HG02588 (cell line): ENCODE measurements at regions not wholly inside any gene's neighbourhood (a gene's known extent, or its start where the extent isn't known, plus 50 kb on each side); places are given as distances from the start of the nearest gene placed in this dataset.

Experiments
- ATAC-seq: cut with Tn5 transposase; IDR thresholded peaks from one replicate; pipeline ENCODE4 v1.9.1; 2021; ENCODE audit warnings: mild to moderate bottlenecking, moderate library complexity; ENCODE audit not compliant: unreplicated experiment

GRCh38 chr4:123259676-123260646 lies 136.6 kb upstream of the SPRY1 start:
- ATAC-seq = no peak

DNA sequence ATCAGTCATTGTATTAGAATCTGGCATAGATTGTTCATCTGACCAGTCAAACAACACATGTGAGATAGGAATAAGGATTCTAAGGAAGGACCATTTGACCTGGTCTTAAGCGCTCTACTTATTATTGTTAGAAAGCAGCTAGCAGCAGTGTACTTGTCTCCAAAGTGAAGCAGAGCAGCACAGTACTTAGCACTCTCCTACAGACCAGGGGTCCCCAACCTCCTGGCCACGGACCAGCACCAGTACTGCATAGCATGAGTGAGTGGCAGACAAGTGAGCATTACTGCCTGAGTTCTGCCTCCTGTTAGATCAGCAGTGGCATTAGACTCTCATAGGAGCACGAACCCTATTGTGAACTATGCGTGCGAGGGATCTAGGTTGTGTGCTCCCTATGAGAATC lies 135.9 kb upstream of the SPRY1 start:
- ATAC-seq = no peak

DNA sequence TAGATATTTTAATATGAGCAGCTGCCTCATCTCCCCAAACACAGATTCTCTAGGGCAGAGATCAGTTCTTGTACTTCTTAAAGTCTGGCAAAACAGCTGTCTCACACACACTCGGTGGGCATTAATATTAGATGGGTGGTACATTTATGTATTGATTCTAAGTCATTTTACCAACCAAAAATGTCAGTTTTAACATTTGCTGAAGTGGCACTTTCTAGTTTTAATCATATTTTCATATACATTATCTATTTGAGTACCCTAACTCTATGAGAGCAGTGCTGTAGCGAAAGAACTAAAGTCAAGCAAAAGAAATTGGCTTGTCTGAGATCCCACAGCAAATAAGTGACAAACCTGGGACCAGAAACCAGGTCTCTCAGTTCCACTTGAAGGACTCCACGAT lies 134.5 kb upstream of the SPRY1 start:
- ATAC-seq = no peak

DNA sequence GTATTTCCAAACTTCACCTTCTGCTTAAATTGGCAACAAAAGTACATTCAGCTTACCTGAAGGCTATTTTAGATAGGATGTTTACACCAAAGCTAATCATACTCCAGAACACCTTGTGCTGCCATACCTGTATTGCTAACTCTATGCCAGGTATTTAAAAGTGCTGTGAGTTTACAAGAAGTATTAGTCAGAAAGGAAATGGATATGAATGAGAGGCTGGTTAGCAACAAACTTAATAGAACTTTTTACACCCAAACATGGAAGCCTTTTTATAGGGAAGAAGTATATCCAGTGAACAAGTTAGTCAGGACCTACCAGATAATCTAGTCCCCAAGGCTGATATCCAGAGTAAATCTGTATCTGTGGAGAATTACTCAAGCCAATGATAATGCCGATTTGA lies 131.2 kb upstream of the SPRY1 start:
- ATAC-seq = no peak

DNA sequence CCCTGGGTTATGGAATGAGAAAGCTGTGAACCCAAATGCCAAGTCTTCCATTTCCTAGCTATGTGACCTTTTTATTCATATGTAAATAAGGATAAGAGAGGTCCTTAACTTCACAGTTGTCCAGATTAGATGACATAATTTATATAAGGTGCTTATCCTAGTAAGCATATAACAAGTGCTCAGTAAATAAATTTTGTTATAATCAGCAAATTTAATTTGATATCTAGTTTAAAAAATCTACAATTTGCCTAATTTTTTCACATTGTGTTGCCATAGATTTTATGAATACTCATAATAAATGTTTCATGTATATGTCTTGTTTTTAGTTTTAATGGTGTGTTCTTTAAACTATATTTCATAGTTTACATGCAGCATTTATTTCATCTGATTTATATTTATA lies 130.4 kb upstream of the SPRY1 start:
- ATAC-seq = no peak

GRCh38 chr4:123278755-123279154 lies 117.8 kb upstream of the SPRY1 start:
- ATAC-seq = no peak

DNA sequence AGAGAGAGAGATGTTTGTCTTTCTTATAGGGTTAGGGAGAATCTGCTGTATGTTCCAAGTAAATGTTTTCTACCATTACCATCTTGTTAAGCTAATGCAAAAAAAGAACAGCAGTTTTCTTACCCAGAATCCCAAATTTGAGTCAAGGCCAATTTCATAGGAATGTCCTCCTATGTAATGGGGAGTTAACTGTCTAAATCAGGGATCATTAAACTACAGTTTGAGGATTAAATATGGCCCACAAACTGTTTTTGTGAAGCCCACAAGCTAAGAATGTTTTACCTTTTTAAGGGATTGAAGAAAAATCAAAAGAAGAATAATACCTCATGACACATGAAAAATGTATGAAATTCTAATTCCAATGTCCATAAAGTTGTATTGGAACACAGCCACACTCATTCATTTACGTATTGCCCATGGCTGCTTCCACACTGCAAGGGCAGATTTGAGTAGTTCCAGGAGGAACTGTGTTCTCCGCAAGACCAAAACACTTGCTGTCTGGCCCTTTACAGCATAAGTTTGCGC lies 113.2 kb upstream of the SPRY1 start:
- ATAC-seq = no peak

DNA sequence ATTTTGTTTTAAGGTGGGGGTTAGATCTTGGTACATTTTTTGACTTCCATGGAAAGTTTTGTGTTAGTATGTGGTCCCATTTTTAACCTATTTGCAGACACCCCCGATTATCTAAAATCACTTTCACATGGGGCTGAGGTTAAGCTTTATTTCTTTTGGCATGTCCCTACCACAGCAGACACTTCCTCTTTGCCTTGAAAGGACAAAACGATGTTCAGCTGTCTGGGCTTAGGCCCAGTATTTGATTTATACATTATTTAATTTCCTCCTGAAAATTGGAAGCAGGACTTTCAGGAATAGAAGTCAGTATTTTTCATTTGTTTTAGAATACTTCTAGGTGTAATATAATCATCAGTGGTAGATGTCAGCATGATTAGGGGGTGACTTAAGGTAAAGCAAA lies 112.4 kb upstream of the SPRY1 start:
- no peak for ATAC-seq

- ATAC-seq = no peak
Measured at GRCh38 chr4:123286903-123287466, 109.6 kb upstream of the SPRY1 start.

DNA sequence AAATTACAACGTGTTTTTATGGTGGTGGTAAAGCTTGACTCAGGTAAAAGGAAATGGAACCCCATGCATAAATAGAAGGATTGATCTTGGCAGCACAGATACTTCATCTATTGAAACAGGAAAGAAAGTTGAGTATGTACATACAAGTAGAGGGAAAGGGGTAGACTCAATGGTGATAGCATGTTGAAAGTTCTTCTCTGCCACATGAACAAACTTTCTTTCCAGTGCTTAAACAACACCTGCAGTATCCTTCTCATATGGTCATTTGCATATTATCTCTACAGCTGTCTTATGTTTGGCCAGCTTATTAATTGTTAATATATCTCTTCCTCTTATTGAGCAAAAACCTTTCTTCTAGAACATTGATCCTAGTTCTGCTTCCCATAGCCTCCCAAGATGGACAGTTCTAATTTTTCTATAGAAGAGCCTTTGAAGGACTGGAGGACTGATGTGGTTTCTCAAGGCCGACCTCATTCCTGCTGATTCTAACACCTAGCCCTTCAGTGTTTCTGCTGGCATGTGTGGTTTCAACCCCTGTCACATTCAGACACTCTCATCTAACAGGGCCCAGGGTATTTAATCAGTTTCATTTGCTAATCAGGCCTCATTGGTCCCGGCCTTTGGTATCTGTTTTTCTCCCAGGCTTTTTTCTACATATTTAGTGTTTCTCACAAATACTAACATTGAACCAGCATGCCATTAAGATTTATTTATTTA lies 108.1 kb upstream of the SPRY1 start:
- no peak for ATAC-seq

DNA sequence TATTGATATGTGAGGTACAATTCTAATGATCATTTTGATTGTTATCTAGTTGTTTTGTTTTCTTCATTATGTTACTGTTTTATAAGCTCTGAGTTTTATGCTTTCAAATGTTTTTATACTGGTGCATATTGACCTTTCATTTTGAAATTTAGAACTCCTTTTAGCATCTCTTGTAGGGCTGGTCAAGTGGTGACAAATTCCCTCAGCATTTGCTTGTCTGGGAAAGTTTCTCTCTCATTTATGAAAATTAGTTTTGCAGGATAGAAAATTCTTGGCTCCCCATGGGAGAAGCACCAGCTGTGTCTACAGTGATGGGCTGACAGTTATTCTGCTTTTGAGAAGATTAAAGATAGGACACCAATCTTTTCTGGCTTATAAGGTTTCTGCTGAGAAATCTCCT lies 105.3 kb upstream of the SPRY1 start:
- ATAC-seq = no peak

GRCh38 chr4:123297836-123298235 lies 98.8 kb upstream of the SPRY1 start:
- ATAC-seq = no peak

DNA sequence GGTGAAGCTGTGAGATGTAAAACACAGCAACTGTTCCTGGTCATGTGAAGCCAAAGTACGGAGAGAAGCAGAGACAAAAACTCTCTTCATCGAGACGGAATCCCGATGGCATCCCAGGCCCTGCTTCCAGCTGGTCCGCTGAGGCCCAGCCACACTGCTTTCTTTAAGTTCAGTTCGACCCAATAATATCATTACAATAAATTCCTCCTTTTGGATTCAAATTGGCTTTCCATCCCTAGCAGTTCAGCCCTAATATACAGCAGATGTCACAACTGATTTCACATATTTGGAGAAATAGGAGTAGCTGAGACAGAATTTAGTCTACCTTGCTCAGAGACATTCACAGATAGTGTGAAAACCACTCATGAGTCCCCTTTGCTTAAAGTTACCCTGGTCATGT lies 98.3 kb upstream of the SPRY1 start:
- ATAC-seq = no peak

- no peak for ATAC-seq
Measured at GRCh38 chr4:123298801-123299200, 97.8 kb upstream of the SPRY1 start.

GRCh38 chr4:123299212-123299691 lies 97.3 kb upstream of the SPRY1 start:
- ATAC-seq = no peak

- ATAC-seq = no peak
Measured at GRCh38 chr4:123300222-123301039, 96.2 kb upstream of the SPRY1 start.

DNA sequence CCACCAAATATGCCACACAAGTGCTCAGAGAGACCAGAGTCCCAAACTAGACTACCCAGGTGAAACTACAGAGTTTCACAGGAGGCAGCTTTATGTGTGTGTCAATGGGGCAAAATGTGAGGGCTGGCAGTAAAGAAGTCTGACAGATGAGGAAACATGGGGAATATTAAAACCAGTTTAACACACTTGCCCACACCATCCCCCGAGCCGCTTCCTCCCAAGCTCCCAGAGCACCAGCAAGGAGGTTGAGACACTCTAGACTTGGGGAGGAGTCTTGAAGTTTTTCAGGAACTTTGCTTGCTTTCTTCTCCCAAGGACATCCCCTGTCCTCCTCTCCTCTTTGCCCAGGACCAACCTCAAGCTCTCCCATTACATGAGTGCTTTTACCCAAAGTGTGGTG lies 94.7 kb upstream of the SPRY1 start:
- ATAC-seq = no peak

GRCh38 chr4:123304151-123304964 lies 92.2 kb upstream of the SPRY1 start:
- no peak for ATAC-seq

- no peak for ATAC-seq
Measured at GRCh38 chr4:123305736-123306135, 90.9 kb upstream of the SPRY1 start.

DNA sequence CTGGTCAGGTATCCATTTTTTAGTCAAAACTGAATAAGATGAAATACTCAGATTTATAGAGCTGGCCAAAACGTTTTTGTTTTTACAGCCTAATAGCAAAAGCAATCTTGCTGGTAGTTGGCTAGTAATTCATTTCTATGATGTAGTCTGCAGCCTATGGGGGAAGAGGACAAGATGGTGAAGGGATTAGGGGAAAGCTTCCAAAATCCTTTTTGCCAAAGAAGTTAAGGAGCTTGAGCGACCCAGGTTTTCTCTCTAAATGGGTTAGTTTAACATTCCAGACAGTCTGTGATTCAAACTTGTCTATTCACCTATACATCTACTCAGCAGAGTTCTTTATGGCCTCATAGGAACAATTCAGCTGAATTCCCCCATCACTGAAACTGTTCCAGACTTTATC lies 89.8 kb upstream of the SPRY1 start:
- no peak for ATAC-seq
